NCI-H2196 treated with DMSO at 0.1 percent for 48 hours (cell line): ENCODE measurements at regions not wholly inside any gene's neighbourhood (a gene's known extent, or its start where the extent isn't known, plus 50 kb on each side); places are given as distances from the start of the nearest gene placed in this dataset.

ENCODE experiments used
- DNase-seq: peaks from one replicate; lab custom pipeline; 2025; ENCODE audit not compliant: unreplicated experiment; lab: John Stamatoyannopoulos, UW

DNA sequence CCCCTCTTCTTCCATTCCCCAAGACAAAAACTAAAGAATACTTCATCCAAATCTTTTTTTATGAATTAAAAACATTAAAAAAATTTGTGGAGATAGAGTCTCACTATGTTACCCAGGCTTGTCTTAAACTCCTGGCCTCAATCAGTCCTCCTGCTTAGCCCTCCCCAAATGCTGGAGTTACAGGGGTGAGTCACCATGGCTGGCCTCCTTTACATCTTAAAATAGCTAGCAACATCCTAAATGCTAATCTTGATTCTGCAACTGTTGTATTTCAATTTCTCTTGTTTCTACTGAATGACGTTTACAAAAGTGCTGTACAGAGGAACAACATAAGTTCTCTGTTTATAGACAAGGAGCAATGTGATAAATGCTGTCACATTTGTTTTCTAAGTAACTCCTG is 483.5 kb downstream of the ADGRL2 start:
- DNase-seq, result no peak

DNA sequence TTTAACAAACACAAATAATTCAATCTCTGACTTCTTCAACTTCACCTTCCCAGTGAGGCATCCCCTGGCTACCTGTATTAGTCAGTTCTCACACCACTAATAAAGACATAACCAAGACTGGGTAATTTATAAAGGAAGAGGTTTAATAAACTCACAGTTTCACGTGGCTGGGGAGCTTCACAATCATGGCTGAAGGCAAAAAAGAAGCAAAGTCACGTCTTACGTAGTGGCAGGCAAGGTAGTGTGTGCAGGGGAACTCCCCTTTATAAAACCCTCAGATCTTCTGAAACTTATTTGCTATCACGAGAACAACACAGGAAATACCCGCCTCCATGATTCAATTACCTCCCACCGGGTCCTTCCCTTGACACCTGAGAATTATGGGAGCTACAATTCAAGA is 478.5 kb downstream of the ADGRL2 start:
- DNase-seq, result no peak

DNA sequence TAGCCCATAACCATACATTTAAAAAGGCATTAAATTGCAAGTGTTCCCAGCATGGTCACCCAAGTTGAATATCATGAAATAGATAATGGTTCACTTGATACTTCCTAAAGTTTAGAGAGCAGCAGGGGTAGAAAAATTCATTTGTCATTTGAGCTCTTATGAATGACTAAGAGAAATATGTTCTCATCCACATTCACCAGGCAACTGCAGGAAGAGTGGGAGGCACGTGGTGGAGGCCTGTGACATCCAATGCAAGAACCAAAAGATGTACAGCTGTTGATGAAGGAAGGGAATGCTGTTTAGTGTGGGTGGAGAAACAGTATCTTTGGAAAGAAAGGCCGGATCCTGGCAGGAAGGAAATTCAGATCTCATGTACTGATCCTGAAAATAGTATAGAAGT is 473.1 kb downstream of the ADGRL2 start:
- no peak for DNase-seq

DNA sequence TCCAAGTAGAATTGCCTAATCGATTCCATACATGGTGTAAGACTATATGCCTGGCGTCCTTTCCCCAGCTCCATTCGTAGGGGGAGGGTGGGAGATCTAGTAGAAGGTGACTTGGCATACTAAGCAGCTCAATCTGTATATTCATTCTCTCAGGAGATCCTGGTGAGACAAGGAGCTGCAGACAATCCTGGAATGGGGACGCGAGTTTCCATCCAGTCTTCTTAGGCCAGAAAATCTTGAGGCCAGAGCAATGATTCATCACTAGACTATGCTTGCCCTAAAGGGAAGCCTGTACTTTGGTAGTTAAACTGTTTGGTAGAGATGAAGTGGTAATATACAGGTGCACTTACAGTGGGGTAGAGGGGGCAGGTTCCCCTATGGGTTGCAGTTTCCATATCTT is 468.7 kb downstream of the ADGRL2 start:
- DNase-seq, result no peak

DNA sequence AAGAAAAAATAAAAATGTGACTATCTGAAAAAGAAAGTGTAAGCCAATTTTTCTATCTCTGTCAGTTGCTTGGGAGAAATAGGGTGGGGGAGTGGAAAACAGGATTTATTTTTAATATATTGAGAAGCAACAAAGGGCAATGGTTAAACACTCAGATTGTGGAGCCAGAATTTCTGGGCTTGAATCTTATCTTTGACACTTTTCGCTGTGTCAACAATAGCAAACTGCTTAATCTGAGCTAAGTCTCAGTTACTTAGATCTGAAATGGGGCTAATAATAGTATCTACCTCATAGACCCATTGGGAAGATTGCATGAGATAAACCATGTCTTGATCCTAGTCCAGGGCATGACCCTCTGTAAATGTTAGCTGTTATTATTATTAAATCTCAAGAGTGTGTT is 468.1 kb downstream of the ADGRL2 start:
- no peak for DNase-seq

DNA sequence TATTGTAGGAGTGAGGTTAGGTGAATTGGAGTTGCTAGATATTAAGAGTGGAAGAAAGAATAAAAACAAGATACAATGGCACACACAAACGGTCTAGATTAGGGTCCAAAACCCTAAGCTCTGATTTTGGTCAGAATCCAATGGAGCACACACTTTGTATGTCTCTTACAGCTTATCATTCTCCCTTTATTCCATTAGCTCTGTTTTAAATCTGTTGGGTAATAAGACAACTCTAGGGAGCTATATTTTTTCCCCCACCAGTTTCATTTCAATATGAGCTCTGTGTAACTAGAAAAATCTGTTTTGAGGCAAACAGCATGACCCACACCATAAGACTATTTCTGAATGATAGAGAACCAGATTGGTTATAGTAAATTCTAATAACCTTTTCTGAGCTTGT is 465.6 kb downstream of the ADGRL2 start:
- no peak for DNase-seq

DNA sequence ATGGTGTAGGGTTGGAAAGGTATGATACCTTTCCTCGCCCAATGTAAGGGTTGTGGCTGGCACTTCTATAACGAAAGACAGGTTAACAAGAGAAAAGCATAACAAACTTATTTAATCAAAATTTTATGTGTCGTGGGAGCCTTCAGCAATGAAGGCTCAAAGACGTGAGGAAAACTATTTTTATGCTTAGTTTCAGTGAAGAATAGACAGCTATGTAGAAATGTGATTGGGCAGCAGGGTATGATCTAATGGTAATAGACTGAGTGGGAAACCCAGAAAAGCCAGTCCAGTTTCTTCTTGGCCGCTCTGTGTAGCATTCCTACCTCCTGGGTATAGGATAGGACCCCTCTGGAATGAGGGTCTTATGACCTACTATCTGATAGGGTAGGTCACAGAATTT is 464.7 kb downstream of the ADGRL2 start:
- DNase-seq, result no peak

DNA sequence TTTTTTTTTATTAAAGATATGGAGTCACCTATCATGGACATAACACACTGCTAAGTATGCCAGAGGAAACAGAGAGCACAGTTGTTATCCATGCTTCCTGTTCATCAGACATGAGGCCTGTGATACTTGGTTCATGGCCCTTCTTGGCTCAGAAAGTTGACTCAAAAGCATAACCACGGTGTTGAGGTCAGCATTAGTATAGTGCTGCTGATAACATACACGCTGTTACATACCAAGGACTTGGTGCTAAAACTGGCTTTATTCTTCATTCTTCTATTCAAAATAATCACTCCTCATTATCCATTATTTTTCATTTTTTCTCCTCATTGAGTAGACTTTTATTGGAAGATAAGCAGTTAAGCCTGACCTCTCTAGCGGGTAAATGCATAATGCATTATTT is 464.1 kb downstream of the ADGRL2 start:
- no peak for DNase-seq

DNA sequence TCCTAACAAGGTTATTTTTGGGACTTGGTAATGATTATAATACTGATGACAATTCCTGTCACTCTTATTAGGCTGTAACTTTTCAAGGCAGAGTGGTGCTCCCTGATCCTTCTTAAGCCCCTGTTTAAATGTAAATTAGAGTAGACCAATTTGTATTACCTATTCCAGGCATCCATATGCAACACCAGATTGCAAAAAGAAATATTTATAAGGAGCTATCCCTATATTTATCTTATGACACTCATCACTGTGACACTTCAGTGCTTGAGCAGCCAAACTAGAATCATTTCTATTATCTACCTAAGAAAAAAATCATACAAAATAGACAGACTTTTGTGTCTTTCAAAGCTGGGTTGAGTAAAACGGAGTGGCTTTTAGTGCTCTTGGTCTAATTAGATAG is 462.7 kb downstream of the ADGRL2 start:
- DNase-seq, result no peak

DNA sequence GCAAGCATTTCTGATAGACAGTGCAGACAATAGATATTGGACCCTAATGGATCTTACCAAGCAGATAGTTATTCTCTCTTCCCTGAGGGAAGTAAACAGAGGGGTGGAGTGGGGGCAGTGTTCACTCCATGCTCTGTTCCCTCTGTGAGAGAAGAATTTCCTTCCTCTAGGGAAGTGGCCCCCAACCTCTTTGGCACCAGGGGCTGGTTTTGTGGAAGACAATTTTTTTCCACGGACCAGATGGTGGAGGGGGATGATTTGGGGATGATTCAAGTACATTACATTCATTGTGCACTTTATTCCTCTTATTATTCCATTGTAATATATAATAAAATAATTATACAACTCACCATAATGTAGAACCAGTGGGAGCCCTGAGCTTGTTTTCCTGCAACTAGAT is 459.9 kb downstream of the ADGRL2 start:
- DNase-seq, result no peak

DNA sequence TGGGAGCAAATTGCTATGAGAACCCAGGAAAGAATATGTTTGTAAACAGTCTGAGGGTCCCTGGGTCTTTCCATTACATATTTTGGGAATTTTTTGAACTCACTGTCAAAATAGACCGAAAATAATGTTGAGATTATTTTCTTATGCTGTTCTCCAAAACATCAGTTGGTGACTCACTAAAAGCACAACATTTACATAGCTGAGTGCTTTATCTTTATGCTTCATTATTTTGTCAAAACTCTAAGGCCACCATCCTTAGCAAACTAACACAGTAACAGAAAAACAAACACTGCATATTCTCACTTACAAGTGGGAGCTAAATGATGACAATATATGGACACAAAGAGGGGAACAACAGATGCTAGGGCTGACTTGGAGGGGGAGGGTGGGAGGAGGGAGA is 459.3 kb downstream of the ADGRL2 start:
- no peak for DNase-seq

DNA sequence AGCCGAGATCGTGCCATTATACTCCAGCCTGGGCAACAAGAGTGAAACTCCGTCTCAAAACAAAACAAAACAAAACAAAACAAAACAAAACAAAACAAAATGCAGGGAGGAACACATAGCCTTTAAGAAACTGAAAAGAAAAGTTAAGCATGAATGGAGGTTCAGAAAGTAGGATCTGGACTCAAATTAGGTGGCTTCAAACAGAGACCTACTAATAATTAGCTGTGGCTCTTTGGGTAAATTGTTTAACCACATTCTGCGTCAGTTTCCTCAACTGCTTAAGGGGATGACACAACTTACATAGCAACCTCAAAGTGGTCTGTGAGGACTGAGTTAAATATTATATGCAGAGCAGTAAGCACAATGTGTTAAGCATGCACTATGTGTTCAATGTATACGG is 458.2 kb downstream of the ADGRL2 start:
- no peak for DNase-seq

DNA sequence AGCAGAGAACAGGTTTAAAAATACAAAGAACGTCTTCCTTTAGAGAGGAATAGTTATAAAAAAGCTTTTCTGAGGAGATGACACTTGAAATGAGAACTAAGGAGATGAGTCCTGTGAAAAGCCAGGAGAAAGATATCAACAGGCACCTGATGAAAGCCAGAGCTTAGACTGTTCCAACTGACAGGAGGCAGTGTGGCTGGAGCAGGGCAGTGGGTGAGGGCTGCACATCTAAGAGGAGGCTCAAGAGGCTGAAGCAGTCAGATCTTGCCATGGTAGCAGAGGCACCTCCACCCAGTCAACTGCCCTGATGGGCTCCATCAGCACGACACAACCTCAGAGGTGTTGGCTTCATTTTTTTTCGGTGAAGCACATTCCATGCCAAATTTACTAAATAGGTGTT is 445.3 kb downstream of the ADGRL2 start:
- no peak for DNase-seq

DNA sequence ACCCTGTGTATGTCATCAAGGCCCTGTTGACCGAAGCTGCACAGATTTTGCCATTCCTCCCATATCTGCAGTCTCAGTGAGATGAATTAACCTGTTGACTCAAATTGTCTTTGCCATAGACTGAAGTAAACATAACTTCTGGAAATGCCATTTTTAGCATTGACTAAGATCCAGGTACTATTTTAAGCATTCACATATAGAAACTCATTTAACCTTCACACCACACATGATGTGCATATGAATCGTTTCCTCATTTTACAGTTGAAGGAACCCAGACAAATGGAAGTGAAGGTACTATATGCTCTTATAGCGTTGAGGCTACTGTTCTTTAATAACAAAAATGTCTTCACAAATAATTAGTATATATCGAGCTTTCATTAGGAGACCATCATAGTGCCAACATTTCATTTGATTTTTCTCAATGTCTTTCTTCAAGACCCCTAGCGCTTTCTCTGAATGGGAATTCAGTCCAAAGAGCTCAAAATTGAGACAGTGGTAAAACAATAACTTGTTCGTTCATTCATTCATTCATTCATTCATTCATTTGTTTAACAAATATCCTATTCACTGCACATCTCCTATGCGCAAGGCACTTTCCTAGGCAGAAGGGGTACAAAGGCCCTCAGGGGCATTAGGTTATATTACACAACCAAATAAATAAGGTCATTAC is 444.7 kb downstream of the ADGRL2 start:
- no peak for DNase-seq

DNA sequence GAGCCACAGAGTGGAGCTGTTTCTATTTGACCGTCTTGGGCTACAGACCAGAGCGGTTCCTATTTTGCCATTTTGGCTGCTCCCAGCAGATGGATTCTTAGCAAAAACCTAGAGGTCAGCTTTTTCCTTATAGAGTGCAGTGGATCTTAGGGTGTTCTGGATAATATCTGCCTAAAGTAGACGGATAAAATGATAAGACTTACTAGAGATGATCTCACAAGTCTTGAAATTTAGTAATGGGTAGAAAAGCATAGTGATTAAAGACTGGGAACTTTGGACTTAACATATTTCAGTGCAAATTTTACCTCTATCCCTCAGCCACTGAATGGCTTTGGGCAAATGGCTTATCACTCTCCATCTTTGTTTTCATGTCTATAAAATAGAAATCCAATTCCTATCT is 439.8 kb downstream of the ADGRL2 start:
- DNase-seq, result no peak

DNA sequence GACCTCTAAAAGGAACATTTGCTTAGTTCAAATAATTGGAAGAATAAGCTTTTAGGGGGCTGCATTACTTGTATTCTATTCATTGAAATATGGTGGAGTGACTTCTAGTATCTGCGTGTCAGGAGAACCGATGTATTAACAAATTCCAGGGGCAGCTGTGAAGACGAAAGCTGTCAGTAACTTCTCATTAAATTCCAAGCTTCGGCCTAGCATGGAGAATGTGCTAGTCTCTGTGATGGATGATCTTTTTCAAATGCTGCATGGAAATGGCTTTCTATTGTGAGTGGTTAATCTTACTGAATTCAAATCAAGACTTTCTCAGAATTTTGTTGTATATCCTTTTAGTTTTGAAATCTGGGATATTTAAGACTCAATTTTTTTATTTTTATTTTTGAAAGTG is 429.9 kb downstream of the ADGRL2 start:
- no peak for DNase-seq

DNA sequence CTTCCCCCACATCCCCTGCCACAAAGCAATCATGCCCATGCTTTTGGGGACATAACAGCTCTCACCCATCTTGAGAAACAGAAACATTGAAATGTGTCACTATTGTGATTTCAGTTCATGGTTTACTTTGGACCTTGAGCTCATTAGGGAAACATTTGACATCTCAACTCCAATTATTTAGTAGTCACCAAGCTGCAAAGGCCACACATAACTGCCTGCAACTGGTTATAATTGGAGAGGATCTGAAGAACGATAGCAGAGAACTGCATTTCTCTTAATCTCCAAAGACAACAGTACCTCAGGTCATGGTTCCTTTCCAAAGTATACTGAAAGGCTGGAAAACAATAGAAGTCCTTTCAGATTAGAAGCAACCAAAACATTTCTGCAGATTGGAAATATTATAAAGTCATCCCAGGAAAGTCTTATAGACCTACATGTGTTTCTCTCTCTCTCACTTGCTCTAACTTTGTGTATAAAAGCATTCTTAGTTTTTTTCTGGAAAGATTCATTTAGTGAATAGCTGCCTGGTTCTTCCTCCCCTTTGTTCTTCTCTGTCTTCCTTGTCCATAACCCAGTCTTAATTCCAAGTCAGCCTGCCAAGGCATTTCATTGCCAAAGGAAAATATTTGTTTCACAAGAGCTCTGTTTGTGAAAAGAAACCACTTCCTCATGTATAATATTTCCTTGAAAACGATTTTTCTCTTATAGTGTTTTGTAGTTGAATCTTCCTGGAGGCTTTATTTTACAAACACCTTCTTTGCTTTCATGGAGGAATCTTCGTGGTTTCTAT is 426.8 kb downstream of the ADGRL2 start:
- no peak for DNase-seq

DNA sequence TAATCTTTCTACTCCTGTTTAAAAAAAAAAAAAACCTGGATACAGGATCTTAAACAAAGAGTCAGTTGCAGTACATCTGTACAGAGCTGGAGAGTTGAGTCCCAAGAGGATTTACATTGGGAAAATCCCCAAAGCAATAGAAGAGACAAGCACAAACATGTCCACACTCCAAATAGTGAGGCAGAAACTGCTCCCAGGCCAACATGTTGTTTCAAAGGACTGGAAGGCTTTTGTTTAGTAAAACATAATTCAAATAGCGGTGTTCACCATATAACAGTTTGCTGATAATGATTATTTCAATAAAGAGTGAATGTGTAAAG is 425.4 kb downstream of the ADGRL2 start:
- no peak for DNase-seq

DNA sequence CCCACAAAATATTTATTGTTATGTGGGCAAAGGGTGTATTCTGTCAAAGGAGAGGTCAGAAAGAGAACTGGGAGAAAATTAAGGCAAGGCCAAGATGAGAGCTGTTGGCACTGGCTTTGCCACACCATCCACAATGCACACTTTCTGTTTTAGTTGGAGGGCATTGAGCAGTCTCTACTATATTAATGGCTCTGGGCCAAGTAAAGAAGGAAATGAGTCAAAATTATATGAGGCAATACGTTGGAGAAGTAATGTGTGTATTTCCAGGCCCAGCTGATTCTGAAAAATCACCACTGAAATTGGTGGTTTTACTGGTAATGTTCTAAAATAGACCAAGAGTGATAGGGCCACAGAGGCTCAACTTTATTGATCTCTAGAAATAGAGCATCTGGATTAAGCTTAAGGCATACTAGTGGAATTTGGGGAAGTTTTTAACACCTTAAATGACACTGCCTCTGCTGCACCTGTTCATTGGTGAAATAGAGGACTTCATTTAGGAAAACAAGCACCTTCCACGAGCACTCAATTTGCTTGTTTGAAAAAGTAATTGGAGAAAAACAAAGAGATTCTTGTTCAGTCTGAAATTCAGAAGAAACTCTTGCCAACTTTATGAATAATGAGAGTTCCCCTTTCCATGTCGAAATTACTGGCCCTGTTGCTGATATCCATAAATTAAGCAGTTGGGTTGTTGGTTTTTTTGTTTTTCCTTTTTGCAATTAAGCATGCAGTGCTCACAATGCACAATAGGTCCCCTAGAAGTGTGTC is 424.9 kb downstream of the ADGRL2 start:
- DNase-seq, result no peak

DNA sequence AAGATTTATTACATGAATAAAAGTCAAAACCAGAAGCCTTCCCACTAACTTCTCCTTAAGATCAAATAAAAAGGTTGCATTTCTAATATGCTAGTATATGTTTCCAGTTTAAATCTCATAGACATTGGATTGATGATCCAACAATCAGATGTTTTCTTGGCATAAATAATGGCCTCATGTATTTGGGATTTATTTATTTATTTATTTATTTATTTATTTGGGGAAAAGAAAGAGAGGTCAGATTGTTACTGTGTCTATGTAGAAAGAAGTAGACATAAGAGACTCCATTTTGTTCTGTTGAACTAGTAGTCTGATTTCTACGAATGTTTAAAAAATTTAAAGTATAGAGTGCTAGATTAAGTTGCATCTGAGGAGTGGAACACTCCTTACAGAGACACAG is 422.4 kb downstream of the ADGRL2 start:
- no peak for DNase-seq

DNA sequence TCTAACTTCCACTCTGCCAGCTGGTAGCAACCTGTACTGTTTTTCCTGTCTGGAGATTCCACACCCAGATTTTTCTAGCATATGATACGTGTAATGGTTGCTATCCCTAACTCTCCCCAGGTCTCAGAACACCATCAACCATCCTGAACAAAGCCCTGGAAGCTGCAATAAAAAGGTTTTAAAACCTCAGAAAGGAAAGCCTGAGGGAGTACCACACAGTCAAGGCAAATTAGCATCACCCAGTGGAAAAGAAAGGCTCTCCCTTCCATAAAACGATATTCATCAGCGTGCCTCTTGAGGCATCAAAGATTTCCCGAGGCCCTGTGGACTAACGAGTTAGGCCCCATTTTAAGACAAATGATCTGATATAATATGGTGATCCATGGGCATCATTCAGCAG is 421.0 kb downstream of the ADGRL2 start:
- no peak for DNase-seq

DNA sequence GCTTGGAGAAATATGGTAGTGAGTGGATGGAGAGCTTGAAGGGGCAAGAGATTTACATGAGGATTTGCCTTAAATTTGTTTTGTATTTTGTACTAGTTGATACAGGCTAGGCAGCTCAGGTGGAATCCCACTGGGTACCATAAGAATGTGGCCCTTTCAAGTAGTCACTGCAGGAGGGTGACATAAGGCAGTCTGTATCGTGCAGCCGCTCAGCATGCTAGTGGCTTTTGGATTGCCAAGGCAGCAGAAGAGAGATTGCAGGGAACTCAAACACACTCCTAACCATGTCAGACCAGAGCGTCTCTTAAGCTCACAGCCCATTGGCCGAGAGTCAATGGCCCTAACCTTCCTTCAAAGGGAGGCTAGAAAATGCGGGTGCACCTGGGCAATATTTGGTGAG is 420.0 kb downstream of the ADGRL2 start:
- DNase-seq, result no peak
